EL (cell line): ENCODE measurements at regions not wholly inside any gene's neighbourhood (a gene's known extent, or its start where the extent isn't known, plus 50 kb on each side); places are given as distances from the start of the nearest gene placed in this dataset.

Experiments used
- DNase-seq: peaks from one replicate; pipeline ENCODE4 v3.0.0-alpha.2; 2016

DNA sequence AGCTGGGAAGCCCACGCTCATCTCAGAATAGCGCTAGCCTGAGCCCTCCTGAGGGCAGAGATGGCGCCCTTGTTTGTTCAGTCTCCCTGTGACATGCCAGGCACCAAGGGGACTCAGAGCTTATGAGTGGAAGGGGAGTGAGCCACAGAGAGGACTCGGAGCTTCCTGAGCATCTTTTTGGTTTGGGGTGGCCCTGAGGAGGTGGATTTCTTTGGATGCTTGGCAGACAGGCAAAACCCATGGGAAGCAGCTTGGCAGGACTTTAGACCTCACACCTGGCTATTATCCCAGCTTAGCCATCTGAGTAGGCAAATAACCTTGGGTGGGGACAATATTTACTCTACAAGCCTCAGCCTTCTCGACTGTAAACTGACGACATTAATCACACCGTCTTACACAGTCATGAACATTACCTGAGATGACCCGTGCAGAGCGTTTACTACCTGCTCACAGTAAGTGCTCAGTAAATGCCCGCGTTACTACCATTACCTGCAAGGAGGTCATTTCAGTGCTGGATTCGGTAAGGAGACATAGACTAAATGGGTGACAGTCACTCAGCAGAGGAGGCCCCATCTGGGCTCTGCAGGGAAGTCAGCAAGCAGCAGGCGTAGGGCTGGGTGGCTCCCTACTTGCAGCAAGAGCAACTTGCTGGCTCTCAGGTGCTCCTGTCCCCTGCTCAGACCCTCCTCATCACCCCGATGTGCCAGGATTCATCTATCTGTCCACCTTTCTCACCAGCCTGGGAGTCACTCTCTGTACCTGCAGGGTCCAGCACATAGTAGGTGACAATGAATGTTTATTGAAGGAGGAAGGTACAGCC lies 54.9 kb downstream of the KLHDC7A start:
- no peak for DNase-seq

DNA sequence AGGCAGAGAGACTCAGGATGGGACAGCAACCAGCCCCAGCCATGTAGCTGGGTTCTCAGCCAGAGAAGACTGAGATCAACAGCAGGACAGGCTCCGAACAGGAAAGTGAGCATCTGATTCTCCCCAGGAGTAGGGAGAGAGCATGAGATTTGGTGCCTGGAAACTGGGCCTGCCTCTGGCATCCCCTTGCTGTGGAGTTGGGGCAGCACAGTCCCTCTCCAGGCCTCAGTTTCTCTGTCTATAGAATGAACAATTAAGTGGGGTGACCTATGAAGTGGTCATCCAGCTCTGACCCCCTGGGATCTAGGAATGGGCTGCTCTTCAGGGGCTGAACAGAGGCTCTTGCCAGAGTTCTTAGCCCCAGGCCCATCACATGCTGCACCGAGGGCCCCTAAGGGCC lies 55.6 kb downstream of the KLHDC7A start:
- no peak for DNase-seq

- no peak for DNase-seq
Observed at GRCh38 chr1:18536915-18537314, 56.2 kb downstream of the KLHDC7A start.

- DNase-seq: no peak
Observed at GRCh38 chr1:18537386-18538306, 56.9 kb downstream of the KLHDC7A start.

DNA sequence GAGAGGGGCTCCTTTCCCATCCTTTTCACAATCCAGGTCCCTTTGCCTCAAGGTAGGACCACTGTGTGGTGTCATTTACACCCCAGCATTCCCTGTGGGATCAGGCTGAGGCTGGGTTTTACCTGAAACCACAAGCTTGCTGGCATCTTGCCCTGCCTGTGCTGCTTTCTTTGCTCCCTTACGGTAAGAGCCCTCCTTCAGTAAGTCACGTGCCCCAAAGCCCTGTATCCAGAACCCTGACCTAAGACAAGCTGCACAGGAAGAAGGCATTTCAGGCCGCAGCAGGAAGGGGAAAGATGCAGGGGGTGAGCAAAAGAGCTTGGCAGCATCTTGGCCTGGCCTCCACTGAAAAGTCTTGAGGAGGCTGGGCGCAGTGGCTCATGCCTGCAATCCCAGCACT lies 58.4 kb downstream of the KLHDC7A start:
- no peak for DNase-seq

- no peak for DNase-seq
Observed at GRCh38 chr1:18540136-18540765, 59.5 kb downstream of the KLHDC7A start.

DNA sequence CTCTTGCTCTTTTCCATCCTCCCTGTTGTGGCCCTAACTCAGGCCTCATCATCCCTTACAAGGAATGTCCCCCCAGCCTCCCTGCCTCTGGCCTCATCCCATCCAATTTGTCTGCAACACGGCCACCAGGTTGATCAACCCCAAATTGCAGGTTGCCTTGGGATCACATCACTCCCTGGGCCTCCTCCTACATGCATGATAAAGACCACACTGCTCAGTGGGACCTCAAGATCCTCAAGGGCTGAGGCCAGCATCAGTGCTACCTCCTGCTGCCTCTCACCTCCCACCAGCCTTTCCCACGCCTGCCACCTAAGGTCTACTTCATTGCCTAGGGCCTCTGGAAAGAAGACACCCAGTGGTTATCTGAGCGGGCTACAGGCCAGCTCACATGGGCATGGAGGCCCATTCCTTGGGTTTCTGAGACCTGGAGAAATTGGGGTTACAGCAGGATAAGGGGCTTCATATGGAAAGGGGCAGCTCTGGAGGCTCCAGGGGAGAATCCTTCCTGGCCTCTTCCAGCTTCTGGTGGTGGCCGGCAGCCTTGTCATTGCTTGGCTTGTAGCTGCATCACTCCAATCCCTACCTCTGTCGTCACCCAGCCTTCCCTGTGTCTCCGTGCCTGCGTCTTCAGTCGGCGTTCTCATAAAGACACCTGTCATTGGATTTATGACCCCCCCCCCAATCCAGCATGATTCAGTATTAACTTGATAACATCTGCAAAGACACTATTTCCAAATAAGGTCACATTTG lies 60.5 kb downstream of the KLHDC7A start:
- DNase-seq: no peak

- DNase-seq: no peak
Observed at GRCh38 chr1:18542351-18542750, 61.6 kb downstream of the KLHDC7A start.

DNA sequence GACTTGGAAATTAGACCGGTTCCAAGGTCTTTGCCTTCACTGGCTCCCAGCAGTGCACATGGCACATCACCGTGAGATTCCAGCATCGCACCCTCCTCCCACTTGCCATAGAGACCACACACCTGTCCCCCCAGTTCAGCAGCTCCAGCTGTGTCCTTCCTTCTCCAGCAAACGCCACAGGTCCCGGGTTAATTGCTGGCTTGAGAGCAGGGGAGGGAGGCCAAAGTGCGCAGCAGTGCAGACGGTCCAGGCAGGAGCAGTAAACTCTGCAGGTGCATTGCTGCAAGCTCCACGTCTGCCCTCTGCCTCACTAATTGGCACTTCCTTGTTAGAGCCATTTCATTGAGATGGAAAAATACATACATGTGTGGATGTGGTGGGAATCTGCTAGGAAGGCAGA lies 65.3 kb downstream of the KLHDC7A start:
- DNase-seq: no peak

DNA sequence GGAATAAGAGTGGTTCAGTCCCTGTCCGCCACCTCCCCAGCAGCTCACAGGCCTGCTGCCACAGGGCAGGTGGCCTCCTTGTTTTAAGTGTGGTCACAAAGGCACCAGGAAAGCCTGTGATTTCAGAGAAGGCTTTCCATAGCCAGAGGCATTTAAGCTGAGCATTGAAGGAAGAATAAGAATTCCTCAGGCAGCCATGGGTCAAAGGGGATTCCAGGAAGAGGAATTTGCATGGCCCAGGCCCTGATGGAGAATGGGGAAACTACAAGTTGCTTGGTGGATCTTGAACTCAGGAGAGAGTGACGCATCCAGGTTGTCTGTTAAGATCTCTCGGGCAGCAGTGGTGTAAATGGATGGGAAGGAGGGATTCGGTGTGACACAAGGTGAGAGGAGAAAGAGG lies 66.7 kb downstream of the KLHDC7A start:
- no peak for DNase-seq

DNA sequence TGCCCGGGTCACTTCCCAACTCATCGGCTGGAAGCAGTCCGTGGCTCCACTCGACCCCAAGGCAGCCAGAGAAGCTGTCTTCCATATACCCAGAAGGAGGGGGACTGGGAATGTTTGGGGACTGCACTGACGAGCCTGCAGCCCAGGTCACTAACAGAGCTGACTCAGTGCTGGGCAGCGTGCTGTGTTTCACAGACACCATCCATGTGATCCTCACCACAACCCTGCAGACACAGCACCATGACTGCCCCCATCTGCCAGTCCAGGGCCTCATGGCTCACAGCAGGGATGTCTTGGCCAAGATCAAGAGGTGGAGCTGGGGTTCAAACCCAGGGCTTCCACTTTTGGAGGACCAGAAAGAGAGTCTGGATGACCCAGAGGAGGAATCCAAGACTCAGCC lies 67.9 kb downstream of the KLHDC7A start:
- DNase-seq: no peak

GRCh38 chr1:18549106-18549505 lies 68.4 kb downstream of the KLHDC7A start:
- DNase-seq: no peak

- no peak for DNase-seq
Observed at GRCh38 chr1:18549906-18550305, 69.2 kb downstream of the KLHDC7A start.

GRCh38 chr1:18552631-18553030 lies 71.9 kb downstream of the KLHDC7A start:
- no peak for DNase-seq

DNA sequence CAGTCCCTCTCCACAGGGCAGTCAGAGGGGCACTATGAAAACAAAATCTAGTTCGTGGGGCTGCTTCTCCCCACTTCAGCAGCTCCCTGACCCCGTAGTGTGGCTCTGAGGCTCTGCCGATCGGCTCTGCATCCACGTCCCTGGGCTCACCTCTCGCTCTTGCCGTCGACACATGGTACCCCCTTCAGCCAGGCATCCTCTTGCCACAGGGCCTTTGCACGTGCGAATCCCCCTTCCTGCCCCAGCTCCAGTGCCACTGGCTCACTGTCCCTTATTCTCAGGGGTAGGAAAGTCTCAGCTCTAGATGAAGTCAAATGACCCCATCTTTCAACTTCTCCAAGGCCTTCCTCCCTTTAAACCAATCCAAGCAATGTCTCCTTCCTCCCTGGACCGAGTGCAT lies 72.7 kb downstream of the KLHDC7A start:
- no peak for DNase-seq

DNA sequence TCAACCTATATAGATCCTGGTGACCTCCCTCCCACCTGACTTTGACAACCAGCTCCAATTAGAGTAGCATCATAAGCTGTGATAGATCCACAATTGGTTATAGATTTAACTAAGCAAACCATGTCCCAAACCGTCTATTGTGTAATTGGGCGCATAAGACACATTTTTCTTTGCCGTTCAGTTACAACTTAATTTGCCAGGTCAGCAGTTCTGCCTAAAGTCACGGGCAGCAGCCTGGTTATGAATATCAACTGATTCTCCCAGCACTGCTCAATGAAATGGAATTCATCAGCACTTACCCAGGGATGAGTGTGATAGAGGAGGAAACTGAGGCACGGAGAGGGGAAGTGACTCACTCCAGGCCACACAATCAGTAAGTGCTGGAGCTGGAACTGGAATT lies 73.4 kb downstream of the KLHDC7A start:
- no peak for DNase-seq

GRCh38 chr1:18554597-18554996 lies 73.9 kb downstream of the KLHDC7A start:
- no peak for DNase-seq

DNA sequence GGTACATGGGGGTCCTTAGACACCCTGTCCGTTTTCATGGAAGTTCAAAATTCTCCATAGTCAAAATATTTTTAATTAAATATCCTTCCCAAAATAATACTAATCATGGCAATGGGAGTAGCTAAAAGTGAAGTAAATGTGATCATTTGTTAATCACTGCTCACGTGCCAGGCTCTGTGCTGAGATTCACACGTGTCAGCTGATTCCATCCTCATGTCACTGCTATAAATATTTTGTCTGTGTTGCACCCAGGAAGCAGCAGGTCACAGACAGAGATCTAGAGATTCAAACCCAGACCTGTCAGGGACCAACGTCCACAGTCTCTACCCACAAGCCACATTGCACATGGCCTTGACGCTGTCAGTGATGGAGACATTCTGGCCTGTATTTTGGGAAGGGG lies 74.3 kb downstream of the KLHDC7A start:
- DNase-seq: no peak

GRCh38 chr1:18556364-18556763 lies 74.3 kb upstream of the PAX7 start:
- DNase-seq: peak; percentile 17

GRCh38 chr1:18557621-18558465 lies 72.8 kb upstream of the PAX7 start:
- DNase-seq: no peak

GRCh38 chr1:18560692-18561091 lies 70.0 kb upstream of the PAX7 start:
- DNase-seq: no peak

DNA sequence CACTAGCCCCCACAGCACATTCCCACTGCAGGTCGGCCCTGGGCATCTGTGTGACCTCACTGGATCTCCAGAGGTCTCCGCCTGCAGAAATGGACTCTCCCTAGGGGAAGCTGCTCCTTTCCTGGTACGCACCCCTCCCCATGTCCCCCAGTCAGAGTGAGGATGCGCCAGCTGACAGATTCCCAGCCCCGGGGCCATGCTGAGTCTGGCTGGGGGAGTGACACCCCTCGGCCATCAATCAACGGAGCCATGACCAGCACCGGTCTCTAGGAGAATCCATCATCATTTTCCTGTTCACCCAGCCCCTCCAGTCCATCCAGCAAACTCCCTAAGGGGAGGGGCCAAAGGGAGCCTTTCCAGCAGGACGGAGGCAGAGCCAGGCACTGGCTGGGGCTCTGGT lies 68.7 kb upstream of the PAX7 start:
- DNase-seq: no peak
